ENCODE measurements at regions not wholly inside any gene's neighbourhood (a gene's known extent, or its start where the extent isn't known, plus 50 kb on each side); places are given as distances from the start of the nearest gene placed in this dataset.

DNA sequence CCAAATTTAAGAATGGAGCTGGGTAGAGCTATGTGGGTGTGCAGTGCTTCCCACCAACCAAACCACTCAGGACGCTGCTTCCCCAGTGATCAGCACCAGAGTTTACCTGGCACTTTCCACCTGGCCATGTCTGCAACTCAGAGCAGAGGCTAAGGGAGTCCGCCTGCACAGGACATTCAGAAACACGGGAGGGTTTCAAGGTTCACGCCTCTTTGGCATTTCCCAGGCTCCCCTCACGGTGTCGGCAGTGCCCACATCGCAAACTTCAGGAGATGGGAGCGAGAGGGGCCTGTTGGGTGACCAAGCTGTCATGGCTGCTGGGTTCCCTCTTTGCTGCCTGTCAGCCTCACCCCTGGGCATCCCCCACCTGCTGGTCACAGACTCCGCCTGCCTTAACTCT is 161.5 kb downstream of the NXNL2 start:
- DNase-seq, result no peak

DNA sequence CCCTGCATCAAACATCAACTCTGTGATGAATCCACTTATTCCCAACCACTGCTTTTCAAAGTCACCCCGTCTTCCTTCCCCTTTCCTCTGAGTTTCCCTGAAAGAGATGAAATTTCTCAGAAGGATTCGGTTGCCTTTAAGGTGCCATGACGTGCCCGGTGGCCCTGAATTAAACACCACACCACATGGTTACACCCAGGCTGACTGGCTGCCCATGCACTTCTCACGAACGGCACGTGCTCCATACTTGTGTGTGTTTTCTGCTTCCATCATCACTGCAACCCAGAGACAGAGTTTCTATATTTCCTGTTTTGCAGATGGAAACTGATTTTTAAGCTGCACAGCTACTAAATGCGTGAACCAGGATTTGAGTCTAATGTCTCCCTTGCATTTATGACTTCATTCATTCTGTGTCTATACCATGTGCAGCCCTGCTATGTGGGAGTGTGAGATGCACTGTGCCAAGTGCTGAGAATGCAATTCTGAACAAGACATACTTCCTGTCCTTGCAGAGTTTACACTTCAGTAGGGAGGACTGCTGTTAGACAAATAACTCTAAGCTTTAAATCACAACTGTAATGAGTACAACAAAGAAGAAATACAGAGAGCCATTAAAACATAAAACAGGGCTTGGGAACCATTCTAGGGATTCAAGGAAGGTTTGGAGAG is 162.9 kb downstream of the NXNL2 start:
- no peak for DNase-seq

DNA sequence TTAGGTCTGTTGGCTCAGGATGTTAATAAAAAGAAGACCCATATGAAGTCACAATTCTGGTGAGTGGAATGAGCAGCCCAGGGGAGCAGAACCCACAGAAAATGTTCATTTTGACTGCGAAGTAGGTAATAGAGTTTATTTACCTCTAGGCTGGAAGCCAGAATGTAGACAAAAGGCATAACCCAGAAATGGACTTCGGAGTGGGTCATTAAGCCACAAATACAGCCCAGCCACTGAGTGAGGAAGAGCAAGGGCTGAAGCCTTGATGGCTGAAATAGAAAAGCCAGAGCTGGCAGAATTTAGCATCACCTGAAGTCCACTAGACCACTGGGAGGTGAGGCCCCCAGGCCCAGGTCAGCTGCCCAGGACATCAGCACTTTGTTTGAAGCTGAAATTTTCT is 168.0 kb downstream of the NXNL2 start:
- no peak for DNase-seq

DNA sequence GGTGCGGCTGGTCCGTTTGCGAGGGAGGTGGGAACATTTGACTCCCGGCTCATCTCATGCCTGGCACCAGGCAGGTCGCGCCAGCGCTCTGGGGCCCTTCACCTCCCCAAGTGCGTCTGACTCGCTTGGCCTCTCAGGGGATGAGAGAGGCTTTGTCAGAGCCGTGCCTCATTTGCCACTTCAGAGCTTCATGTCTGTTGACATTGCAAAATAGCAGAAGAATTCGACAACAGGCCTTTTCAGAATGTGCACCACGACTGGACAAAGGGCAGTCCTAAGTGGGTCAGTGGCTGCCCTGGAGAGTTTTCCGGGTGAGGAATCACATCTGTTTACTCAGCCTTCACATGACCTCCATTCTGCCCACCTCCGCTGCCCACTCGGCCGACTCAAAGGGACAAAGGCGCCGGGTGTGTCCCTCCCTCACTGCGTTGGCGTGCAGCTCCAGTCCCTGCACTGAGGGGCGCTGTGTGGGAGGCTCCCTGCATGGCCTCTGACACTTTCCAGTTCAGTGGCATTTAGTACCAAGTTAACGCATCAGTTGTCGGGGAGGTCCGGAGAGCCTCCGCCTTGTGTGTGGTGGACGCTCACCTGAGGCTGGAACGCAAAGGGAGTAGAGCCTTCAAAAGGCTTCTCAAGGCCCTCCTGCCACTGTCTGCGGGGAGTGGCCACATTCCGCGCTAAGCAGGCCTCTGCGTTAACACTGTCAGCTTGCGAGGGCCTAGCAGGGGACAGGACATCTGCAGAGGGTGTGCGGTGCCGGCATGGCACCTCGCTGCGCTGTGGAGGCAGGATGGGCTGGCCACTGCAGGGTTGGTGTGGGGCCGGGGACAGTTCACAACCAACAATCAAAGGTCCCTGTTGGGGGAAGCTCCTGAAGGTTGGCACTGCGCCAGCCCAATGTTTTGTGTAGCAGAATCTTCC is 171.5 kb downstream of the NXNL2 start:
- no peak for DNase-seq

DNA sequence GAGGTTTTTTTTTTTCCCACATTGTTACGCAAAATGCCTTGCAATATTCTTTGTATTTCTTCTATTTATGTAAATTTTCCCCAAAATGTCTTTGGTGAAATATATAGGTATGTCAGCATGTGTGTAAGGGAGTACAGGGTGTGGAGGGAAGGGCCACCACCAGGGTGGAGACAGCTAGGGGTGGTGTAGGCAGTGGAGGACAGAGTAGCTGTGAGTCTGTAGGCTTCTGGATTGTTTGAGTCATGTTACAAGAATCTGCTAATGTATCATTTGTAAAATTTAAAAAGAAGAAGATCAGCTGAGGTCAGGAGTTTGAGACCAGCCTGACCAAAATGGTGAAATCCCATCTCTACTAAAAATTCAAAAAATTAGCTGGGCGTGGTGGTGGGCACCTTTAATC is 175.5 kb downstream of the NXNL2 start:
- no peak for DNase-seq

DNA sequence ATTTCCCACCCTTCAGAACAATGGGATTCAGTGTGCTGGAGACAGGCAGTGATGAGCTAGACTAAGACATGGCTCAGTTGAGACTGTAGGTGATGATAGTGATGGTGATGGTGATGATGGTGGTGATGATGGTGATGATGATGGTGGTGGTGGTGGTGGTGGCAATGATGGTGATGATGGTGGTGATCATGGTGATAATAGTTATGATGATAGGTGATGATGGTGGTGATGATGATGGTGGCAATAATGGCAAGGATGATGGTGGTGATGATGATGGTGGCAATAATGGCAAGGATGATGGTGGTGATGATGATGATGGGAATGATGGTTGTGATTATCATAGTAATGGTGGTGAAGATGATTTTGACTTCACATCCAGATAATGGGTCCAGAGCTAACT is 176.7 kb downstream of the NXNL2 start:
- no peak for DNase-seq

DNA sequence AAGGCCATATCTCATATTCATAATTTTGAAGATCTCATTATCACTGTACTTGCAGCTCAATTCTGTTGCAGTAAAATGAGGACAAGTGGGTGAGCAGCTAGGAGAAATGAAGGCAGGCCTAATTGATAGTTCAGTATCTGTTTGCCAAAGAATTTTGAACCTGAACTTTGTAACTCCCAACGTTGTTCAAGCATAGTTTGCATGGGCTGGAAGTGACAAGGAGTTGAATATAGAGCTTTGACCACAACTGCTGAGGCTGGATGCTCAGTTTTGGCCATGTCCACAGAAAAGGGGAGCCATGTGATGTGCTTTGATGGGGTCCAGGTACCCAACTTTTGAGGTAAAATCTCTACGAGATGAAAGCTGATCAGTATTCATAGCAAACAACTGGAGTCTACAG is 177.5 kb downstream of the NXNL2 start:
- DNase-seq, result no peak

DNA sequence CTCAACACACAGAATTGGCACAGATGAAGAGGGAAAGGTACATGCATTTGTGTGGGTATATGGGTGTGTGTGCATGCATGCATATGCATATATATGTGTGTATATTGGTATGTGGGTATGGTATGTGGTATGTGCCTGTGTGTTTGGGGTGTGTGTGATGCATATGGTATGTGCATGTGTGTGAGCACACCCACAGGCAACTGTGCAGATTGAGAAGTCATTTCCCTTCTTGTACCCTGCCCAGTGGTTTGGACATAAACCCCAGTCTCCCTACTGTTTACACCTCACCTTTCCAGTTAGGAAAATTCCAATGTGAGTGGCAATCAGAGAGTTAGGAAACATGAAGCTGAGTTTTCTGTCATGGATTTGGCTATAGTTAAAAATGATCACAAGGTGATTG is 178.0 kb downstream of the NXNL2 start:
- DNase-seq, result no peak

DNA sequence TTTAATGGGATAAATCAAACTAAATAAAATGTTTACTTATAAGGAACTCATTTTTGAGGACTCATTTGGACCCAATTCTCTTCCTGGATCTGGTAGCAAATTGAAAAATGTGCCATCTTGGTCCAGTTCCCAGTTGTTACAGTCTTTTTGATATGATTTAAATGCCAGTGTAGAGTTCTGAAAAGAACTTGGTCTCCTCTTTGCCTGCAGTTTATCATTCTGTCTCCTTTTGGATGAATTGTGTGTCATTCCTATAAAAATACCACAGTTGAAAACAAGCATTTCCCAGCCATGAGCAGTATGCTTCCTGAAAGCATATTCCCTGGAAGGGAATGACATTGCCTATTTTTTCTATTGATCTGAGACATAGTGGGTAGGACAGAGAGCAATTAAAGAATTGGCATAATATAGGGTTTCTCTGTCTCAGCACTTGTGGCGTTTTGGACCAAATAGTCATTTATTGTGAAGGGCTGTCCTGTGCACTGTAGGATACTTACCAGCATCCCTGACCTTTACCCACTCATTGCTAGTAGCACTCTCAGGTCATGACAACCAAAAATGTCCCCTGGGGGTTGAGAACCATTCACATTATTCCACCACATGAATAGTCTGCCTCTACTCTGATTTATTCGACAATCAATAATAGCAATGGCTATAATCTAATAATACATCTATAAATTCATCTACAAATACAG is 181.8 kb downstream of the NXNL2 start:
- DNase-seq, result no peak

DNA sequence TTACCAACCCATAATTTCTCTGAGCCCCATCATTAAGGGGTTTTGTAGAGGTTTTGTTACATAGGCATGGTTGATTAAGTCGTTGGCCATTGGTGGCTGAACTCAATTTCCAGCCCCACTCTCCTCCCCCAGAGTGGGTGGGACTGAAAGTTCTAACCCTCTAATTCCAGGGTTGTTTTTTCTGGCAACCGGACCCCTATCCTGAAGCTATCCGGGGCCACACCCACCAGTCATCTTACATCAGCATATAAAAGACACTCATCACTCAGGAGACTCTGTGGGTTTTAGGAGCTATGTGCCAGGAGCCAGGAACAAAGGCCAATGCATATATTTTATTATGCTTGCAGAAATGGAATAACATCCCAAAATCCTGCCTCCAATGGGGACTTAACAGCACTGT is 186.0 kb downstream of the NXNL2 start:
- DNase-seq, result no peak

DNA sequence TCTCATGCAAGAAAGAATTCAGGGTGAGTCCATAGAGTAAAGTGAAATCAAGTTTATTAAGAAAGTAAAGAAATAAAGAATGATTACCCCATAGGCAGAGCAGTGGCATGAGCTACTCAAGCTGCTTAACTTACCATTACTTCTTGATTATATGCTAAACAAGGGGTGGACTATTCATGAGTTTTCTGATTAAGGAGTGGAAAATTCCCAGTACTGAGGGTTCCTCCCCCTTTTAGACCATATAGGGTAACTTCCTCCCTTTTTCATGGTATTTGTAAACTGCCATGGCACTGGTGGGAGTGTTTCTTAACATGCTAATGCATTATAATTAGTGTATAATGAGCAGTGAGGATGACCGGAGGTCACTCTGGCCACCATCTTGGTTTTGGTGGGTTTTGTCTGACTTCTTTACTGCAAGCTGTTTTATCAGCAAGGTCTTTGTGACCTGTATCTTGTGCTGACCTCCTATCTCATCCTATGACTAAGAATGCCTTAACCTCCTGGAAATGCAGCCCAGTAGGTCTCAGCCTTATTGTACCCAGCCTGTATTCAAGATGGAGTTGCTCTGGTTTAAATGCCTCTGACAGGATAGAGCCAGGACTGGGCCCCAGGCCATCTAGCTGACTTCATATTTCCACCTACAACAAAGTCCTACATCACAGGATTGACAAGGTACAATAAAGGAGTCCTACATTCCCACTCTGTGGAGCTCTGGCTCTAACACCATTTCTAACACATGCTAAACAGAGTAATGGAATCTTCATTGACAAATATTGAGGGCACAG is 186.7 kb downstream of the NXNL2 start:
- DNase-seq, result no peak

DNA sequence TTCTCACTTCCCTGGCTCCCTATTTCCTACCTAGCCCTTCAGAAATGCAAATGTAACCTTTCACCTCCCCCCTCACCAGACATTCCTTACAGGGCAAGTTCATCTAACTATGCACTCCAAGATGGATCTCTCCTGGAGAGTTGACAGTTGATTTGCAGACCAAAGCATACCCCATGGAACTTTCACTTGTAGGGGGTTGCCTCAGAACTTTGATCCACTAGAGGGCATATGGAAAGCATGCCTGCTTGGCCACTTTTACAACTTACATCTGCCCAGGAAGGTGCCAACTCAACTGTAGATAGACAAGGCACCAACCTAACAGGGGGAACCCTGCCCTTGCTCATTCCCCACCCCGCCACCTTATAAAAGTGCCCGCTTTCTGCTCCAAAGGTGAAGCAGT is 187.8 kb downstream of the NXNL2 start:
- peak; percentile 71 for DNase-seq

DNA sequence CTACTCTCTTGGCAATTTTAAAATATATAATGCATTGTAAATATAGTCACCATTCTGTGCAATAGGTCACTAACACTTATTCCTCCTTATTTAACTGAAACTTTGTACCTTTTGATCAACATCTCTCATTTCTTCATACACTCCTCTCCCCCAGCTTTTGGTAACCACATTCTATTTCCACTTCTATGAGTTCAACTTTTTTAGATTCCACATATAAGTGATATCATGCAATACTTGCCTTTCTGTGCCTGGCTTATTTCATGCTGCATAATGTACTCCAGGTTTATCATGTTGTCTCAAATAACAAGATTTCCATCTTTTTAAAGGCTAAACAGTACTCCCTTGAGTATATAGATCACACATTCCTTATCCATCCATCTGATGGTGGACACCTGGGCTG is 188.8 kb downstream of the NXNL2 start:
- DNase-seq, result no peak

DNA sequence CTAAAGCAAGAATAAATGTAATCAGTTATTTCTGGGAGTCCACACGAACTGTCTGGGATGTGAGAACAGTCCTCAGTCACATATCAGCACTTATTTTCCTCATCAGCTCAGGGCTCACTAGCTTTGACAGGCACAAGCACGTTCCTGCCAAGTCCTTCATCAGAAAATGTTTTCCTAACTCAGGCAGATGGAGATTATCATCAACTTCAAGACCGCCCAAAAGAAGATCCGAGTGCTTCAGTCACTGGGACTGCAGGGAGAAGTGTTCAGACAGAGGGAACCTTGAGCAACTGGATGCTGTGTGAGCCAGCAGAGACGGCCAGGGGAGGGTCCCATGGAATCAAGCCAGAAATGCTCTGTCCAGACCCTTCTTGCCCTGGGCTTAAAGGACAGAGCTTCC is 189.4 kb downstream of the NXNL2 start:
- DNase-seq, result no peak

DNA sequence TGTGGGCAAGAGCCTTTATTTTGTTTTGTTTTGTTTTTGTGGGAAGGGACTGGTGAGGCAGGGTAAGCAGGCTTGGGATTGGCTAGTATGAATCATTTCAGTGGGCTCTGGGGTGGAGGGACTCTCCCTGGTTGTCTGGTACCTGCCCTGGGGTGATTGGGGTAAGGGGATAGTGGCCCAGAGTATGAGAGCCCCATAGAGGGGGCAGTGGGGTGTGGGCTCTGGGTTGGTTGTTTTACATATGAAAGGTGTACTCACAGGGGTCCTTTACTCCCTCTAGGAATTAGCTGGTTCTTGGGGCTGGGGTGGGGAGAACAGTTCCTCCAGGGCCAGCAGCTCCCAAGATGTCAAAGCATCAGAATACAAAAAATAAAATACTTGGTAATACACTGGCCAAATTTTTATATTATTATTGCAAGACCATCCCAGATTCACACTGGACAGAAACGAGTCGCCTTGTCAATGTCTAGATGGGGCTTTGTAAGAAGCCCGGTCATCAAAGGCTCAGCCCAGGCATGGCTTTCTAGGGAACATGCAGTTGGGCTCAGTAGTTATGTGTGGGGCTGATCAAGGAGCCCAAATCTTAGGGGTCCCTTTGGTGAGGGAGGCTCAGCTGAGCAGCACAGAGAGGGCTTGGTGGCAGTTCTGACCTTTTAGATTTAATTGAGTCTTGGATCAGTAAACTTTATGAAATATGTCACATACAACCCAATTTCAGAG is 190.5 kb downstream of the NXNL2 start:
- DNase-seq, result no peak

DNA sequence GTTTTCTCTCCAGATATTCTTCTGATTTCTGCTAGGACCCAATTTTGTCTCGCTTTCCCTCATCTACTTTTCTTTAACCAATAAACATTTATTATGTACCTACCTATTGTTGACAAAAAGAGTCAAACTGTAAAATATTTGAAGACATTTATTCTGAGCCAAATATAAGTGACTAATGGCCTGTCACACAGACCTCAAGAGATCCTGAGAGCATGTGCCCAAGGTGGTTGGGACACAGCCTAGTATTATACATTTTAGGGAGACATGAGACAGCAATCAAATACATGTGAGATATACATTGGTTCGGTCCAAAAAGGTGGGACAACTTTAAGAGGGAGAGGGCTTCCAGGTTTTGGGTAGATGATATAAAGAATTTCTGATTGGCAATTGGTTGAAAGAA is 191.8 kb downstream of the NXNL2 start:
- DNase-seq, result no peak

DNA sequence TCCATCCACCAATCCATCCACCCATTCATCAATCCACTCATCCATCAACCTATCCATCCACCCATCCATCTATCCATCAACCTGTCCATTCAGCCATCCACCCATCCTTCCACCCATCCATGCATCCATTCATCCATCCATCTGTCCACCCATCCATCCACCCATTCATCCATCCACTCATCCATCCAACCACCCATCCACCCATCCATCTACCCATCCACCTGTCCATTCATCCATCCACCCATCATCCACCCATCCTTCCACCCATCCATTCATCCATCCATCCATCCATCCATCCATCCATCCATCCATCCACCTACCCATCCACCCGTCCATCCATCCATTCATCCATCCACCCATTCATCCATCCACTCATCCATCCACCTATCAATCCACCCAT is 195.8 kb downstream of the NXNL2 start:
- no peak for DNase-seq

DNA sequence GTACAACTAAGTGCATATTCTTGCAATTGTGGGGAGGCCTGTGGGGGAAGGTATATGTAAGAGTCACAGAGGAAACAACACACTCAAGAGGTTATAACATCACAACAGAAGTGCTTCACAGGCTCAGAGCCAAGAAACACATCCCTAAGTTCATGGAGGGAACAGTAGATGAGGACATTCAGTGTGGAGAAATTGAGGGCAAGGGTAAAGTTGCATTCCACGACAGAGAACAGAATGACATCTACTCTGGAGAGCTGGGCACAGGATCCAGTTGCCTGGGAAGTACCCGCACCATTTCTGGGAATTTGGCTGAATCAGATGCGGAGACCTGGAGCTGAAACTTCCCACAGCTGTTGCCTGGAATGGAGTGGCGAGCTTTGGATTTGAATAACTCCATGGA is 197.2 kb downstream of the NXNL2 start:
- DNase-seq, result peak; percentile 78

DNA sequence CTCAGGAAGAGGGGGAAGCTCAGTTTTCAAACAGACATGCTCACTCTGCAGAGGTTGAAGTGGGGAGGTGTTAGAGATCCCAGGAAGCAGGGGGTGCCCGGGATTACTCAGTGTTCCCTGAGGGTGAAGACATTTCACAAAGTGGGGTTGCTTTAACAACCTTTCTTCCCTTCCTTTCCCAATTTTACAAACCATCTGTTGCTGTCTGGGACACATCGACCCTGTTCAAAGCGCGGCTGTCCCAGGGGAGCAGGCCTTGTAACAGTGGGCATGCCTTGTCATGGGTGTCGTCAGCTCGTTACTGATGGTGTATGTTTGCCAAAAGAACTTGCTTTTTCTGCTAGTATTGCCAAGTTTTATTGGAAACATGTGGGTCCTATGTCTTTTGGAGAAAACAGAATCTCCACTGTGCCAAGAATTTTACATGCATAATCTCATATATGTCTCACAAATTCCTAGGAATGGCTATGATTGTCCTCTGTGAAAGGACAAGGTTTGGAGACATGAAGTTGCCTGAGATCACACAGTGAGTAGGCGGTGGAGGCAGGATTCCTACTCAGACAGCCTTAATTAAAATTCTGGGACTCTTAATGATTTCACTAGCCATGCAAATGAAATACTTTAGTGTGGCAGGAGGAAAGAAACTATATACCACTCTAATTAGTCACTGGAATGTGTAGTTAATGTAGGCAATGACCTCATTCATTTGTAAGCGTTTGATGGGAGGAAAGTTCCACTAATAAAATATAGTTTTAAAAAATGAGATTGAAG is 198.9 kb downstream of the NXNL2 start:
- peak; percentile 44 for DNase-seq

DNA sequence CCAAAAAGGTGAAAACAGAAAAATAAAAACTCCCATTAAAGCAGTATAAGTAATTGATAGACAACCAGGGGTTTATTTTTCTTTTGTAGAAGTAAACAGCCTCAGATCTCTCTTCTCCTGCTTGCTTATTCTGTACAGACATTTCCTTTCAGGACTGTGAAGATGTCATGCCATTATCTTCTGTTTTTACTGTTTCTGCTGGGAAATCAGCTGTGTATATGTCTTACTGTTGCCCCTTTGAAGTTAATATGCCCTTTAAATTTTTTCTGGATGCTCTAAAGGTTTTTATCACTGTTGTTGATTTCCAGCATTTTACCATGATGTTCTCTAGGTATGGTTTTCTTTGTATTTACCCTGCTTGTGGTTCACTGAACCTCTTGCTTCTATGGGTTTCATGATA is 199.5 kb downstream of the NXNL2 start:
- no peak for DNase-seq

DNA sequence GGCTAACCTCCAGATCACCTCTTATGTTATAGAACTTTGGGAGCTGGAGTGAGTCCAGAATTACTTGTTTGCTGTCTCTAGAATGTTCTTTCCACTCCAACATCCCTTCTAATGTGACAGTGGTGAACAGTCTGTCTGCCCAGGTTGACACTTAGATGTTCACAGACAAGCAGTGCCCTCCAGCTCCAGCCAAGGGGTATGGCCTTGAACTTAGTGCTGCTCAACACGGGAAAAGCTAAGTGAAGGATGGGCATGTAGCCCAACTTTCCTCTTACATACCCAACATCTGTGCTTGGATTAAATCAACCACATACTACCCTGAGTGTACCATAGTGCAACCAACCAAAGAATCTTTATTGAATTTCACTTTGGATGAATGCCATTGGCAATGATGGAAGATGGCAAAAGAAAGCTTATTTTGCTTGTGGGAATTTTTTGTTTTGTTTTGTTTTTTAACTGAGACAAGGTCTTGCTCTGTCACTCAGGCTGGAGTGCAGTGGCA is 201.2 kb downstream of the NXNL2 start:
- no peak for DNase-seq

All from dermis blood vessel endothelial cell (primary cell).